PC-3 (cell line): ENCODE measurements at regions not wholly inside any gene's neighbourhood (a gene's known extent, or its start where the extent isn't known, plus 50 kb on each side); places are given as distances from the start of the nearest gene placed in this dataset.

Source experiments
- ATAC-seq: fragments of 200-7000 bp; cut with Tn5 transposase; 2 replicates; pipeline ENCODE4 v1.9.1; 2020; ENCODE audit warnings: mild to moderate bottlenecking, moderate library complexity
- BruUV-seq: library from RNA; stranded (reverse); fragments of 400-500 nt; replicated peaks from 2 replicates; lab custom pipeline; 2021; lab: Mats Ljungman, UMichigan
- CTCF ChIA-PET: fragments of 300-600 bp; sonication (Branson Sonifier 250); formaldehyde crosslinking; loops from one replicate; lab custom pipeline; 2022; ENCODE audit warnings: antibody characterized with exemption; lab: Charles Lee
- POLR2A ChIA-PET: fragments of 300-600 bp; sonication (Branson Sonifier 250); formaldehyde crosslinking; loops from one replicate; lab custom pipeline; 2022; ENCODE audit warnings: antibody characterized with exemption; ENCODE audit not compliant: unreplicated experiment; lab: Charles Lee
- DNase-seq: peaks from one replicate; pipeline ENCODE4 v3.0.0-alpha.2; 2015
- H2AFZ ChIP-seq: fragments of 300-600 bp; sonication (generic); 2 replicates; pipeline ENCODE4 v1.6.0; 2016; ENCODE audit warnings: antibody characterized with exemption, low read length
- H3F3A ChIP-seq: fragments of 300-600 bp; sonication (generic); one replicate; pipeline ENCODE4 v1.6.0; 2017; ENCODE audit warnings: antibody characterized with exemption, low read length, control low read depth, mild to moderate bottlenecking; ENCODE audit not compliant: unreplicated experiment
- H3K27ac ChIP-seq: fragments of 300-600 bp; sonication (generic); 2 replicates; pipeline ENCODE4 v1.5.1; 2016; ENCODE audit warnings: mild to moderate bottlenecking, low read length
- H3K27me3 ChIP-seq: fragments of 300-600 bp; sonication (generic); 2 replicates; pipeline ENCODE4 v1.6.1; 2016; ENCODE audit warnings: low read length, mixed read lengths
- H3K36me3 ChIP-seq: fragments of 300-600 bp; sonication (generic); 2 replicates; pipeline ENCODE4 v1.6.1; 2016; ENCODE audit warnings: low read depth, mixed run types, low read length, mixed read lengths
- H3K4me1 ChIP-seq: fragments of 300-600 bp; sonication (generic); 2 replicates; pipeline ENCODE4 v1.5.1; 2016; ENCODE audit warnings: low read length; ENCODE audit not compliant: insufficient read depth
- H3K4me2 ChIP-seq: fragments of 300-600 bp; sonication (generic); 2 replicates; pipeline ENCODE4 v1.6.0; 2016; ENCODE audit warnings: low read length
- H3K4me3 ChIP-seq: fragments of 300-600 bp; sonication (generic); 2 replicates; pipeline ENCODE4 v1.5.1; 2016; ENCODE audit warnings: mild to moderate bottlenecking, low read length, mixed read lengths
- H3K79me2 ChIP-seq: fragments of 300-600 bp; sonication (generic); 2 replicates; pipeline ENCODE4 v1.6.1; 2017; ENCODE audit warnings: low read length, mixed read lengths
- H3K9ac ChIP-seq: fragments of 300-600 bp; sonication (generic); 2 replicates; pipeline ENCODE4 v1.6.0; 2016; ENCODE audit warnings: mild to moderate bottlenecking, low read length
- H3K9me2 ChIP-seq: fragments of 300-600 bp; sonication (generic); replicated peaks from 2 replicates; pipeline ENCODE4 v1.6.1; 2016; ENCODE audit warnings: mixed run types, low read length, mixed read lengths
- H3K9me3 ChIP-seq: fragments of 300-600 bp; sonication (generic); 2 replicates; pipeline ENCODE4 v1.6.1; 2016; ENCODE audit warnings: low read length, mixed read lengths
- H4K20me1 ChIP-seq: fragments of 300-600 bp; sonication (generic); 2 replicates; pipeline ENCODE4 v1.6.1; 2016; ENCODE audit warnings: low read length, mixed read lengths
- EZH2 ChIP-seq: fragments of 300-600 bp; sonication (generic); IDR thresholded peaks from one replicate; pipeline ENCODE4 v1.6.1; 2017; ENCODE audit warnings: antibody characterized with exemption, mild to moderate bottlenecking, low read length; ENCODE audit not compliant: unreplicated experiment
- EZH2phosphoT487 ChIP-seq: fragments of 300-600 bp; sonication (generic); IDR thresholded peaks from 2 replicates; pipeline ENCODE4 v1.6.1; 2018; ENCODE audit warnings: mild to moderate bottlenecking, antibody characterized with exemption, low read length, borderline replicate concordance
- intact Hi-C: fragments of 100-400 bp; cut with micrococcal nuclease; formaldehyde crosslinking; loops from 2 replicates; pipeline ENCODE4 v1.9.0; 2023
- TF ChIP-seq, protein P1 (sequence below): fragments of 300-600 bp; sonication (generic); conservative IDR thresholded peaks from 2 replicates; pipeline ENCODE4 v1.5.1; 2017; ENCODE audit warnings: antibody characterized with exemption, low read depth, mild to moderate bottlenecking, low read length

DNA sequence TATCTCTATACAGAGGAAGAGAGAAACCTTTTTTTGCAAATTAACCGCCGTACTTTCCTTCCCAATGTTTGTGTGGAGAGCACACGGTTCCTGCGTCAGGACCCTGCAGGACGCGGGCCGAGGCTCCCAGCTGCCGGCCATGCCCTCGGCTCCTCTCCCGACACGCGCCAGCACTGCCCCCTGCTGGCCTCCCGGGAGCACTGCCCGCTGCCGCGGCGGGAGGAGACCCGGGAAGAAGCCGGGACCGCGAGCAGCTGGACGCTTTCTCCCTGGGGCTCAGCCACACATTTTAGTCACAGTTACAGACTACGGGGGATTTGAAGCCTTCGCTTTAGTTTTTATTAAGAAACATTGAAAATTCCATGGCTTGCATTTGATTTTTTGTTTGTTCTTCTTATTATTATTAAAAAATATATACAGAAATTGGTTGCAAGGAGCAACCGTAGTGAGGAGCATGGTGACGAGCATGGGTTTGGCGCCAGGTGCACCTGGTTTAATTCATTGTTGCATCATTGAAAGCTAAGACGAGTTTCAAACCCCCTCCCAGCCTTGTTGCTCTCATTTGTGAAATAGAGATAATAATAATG is 401.2 kb downstream of the GALR1 start:
- TF ChIP-seq, protein P1, sequence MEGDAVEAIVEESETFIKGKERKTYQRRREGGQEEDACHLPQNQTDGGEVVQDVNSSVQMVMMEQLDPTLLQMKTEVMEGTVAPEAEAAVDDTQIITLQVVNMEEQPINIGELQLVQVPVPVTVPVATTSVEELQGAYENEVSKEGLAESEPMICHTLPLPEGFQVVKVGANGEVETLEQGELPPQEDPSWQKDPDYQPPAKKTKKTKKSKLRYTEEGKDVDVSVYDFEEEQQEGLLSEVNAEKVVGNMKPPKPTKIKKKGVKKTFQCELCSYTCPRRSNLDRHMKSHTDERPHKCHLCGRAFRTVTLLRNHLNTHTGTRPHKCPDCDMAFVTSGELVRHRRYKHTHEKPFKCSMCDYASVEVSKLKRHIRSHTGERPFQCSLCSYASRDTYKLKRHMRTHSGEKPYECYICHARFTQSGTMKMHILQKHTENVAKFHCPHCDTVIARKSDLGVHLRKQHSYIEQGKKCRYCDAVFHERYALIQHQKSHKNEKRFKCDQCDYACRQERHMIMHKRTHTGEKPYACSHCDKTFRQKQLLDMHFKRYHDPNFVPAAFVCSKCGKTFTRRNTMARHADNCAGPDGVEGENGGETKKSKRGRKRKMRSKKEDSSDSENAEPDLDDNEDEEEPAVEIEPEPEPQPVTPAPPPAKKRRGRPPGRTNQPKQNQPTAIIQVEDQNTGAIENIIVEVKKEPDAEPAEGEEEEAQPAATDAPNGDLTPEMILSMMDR = peak; percentile 77
- TF ChIP-seq EZH2phosphoT487 = no peak
- ChIA-PET CTCF (interaction anchor here (0.6 to 0.7 kb wide), 2 partner anchors 173 to 439 kb away, joined by 3 to 4 read pairs; no protein-coding TSS in a partner anchor), POLR2A (no interaction called here)
- Histone ChIP-seq H2AFZ (no peak overlapping the region), H3K27me3 (peaks cover 14% of the 10 kb centered on the region; the same call in 1 of the 2 replicates), H3K9me2 (no peaks in the 10 kb centered on the region), H3K79me2 (no peaks in the 10 kb centered on the region), H3K4me2 (no peak overlapping the region), H3K9me3 (no peaks in the 10 kb centered on the region), H3K9ac (no peak overlapping the region), H3K27ac (no peak overlapping the region), H3K4me3 (no peak overlapping the region), H3F3A (no peaks in the 10 kb centered on the region), H4K20me1 (no peaks in the 10 kb centered on the region), H3K4me1 (no peaks in the 10 kb centered on the region), H3K36me3 (no peaks in the 10 kb centered on the region)
- intact Hi-C loops = no loop called here
- no TSS peak for BruUV-seq
- peak; percentile 59; the same call in 1 of the 2 replicates for ATAC-seq
- DNase-seq = peak; percentile 65

DNA sequence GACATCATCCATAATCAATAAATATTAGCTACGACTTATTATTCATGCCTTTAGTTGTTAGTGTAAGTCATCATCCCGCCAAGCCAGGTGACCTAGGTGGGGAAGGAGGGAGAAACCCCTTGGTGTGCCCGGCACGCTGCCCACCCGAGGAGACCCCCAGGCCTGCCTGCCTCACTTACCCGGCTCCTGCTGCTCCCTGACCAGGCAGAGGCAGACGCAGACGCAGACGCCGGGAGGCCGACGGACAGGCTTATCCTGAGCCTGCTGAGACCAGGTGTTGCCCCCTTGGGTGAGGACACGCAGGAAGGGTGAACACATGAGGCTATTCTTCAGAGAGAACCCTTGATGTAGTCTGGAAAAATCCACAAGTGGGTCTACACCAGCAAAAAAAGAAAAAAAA is 401.8 kb downstream of the GALR1 start:
- Histone ChIP-seq H3K4me3 (no peak overlapping the region), H3K9ac (no peak overlapping the region), H4K20me1 (no peaks in the 10 kb centered on the region), H2AFZ (no peak overlapping the region), H3K36me3 (no peaks in the 10 kb centered on the region), H3K9me2 (no peaks in the 10 kb centered on the region), H3K27me3 (peaks cover 18% of the 10 kb centered on the region; the same call in 1 of the 2 replicates), H3K4me1 (no peaks in the 10 kb centered on the region), H3K9me3 (no peaks in the 10 kb centered on the region), H3K27ac (no peak overlapping the region), H3K4me2 (no peak overlapping the region), H3K79me2 (no peaks in the 10 kb centered on the region), H3F3A (no peaks in the 10 kb centered on the region)
- intact Hi-C loops = no loop called here
- BruUV-seq = no TSS peak
- CTCF ChIA-PET = interaction anchor here (0.6 to 0.7 kb wide), 2 partner anchors 173 to 440 kb away, joined by 3 to 4 read pairs; no protein-coding TSS in a partner anchor
- POLR2A ChIA-PET = no interaction called here
- DNase-seq (no peak), ATAC-seq (no peak)
- TF ChIP-seq EZH2 (no peak), EZH2phosphoT487 (no peak)
- TF ChIP-seq, protein P1 = no peak

DNA sequence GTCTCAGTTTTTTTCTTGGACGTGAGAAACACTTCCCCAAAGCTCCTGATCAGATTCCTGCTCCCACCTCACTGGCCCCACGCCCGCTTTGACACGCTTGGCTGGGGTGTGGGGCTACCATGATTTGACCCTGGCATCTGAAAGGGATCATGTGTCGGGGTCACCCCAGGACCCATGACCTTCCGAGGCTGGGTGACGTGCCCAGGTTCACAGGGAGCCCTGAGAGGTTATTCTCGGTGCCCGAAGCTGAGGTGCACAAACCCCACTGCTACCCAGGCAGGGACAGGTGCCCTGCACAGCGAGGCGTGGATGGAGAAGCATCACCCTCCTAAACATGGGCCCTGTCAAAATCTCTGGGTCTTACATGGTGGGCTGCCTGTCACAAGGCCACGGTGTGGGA is 404.1 kb downstream of the GALR1 start:
- Histone ChIP-seq H2AFZ (no peak overlapping the region), H3F3A (no peaks in the 10 kb centered on the region), H3K27me3 (peaks cover 26% of the 10 kb centered on the region), H4K20me1 (no peaks in the 10 kb centered on the region), H3K9me3 (no peaks in the 10 kb centered on the region), H3K4me3 (no peak overlapping the region), H3K4me2 (no peak overlapping the region), H3K4me1 (no peaks in the 10 kb centered on the region), H3K9ac (no peak overlapping the region), H3K27ac (no peak overlapping the region), H3K9me2 (no peaks in the 10 kb centered on the region), H3K79me2 (no peaks in the 10 kb centered on the region), H3K36me3 (no peaks in the 10 kb centered on the region)
- intact Hi-C loops = no loop called here
- DNase-seq (no peak), ATAC-seq (no peak)
- TF ChIP-seq, protein P1 = no peak
- TF ChIP-seq EZH2phosphoT487 (no peak), EZH2 (no peak)
- ChIA-PET POLR2A (no interaction called here), CTCF (no interaction called here)
- BruUV-seq = no TSS peak
